SHP77 treated with DMSO at 0.1 percent for 48 hours (cell line): ENCODE measurements at regions not wholly inside any gene's neighbourhood (a gene's known extent, or its start where the extent isn't known, plus 50 kb on each side); places are given as distances from the start of the nearest gene placed in this dataset.
"Not testable (repeated sequence)": the region's sequence is repeated elsewhere in the genome, so short reads cannot be mapped to it uniquely, and the experiment has no call there.

Experiments used
- DNase-seq: peaks from one replicate; lab custom pipeline; 2025; lab: John Stamatoyannopoulos, UW

DNA sequence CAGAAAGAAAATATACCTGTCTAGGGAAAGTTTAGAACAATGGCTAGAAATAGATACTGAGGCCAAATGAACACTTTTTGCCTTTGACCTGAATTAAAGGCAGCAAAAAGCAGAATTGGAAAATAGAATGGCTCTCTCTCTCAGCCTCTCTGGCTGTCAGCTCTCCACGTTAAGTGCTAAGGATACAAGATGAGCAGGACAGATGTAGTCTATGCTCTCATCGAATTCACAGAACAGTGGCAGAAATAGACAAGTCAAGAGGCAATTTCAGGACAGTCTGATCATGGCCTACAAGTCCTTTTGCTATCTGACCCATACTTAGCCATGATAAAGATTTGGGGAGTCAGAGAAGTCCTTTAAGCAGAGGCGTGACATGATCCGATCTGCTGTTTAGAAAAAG lies 120.2 kb upstream of the CREB1 start:
- no peak for DNase-seq

DNA sequence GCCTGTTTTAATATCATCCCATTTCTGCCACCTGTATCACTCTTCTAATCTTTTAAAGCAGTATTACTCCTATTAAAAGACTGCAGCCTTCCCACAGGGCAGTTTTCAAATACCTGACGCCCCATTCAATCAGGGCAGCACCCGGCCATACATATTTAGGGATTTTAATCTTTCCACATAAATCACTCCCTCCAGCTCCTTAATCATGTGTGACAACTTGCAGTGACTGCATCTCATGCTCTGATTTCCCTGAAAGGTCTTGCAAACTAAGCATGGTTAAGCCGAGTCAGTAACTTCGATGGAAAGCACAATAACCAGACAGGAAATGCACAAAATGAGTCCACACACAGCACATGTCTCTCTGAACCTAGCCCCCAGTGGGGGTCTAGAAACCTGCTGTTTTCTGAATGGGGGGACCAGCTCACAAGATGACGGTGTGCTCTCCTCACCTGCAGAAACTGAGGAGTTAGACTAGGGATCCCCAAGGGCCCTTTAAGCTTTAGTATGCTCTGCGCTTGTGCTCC lies 116.9 kb upstream of the CREB1 start:
- DNase-seq = no peak

DNA sequence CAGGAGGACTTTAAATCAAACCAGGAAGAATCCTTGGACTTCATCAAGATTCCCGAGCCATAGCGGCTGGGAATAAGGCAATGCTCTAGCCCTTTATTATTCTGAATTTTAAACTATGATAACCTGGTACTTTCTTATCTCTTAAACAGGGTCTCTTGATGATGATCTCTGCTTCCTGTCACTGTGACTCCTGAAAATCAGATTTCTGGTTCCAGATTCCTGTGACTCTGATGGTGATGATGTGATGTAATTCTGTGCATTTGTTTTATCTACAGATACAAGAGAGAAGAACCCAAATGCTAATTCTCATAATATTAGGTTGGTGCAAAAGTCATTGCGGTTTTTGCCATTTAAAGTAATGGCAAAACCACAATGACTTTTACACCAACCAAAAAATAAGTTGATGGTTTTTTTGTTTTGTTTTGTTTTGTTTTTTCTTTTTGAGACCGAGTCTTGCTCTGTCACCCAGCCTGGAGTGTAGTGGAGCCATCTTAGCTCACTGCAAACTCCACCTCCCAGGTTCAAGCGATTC lies 116.3 kb upstream of the CREB1 start:
- DNase-seq = no peak

- no peak for DNase-seq
Observed at GRCh38 chr2:207416111-207416510, 113.7 kb upstream of the CREB1 start.

DNA sequence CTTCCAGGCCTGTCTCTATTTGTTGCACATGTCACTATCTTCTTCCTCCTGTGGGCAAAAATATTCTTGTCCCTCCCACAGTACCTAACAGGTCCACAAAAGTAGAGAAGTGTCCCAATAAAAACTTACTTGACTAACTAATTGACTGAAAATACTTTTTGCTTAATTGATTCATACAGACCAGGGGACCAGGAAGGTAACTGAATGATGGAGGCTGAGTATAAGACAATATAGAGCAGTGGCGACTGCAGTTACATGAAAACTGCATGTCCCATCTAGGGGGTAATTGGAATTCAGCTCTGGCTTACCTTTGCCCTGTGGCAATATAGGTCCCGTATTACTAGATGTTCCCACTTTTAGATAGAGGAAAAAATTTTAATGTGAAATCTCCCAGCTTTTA lies 112.9 kb upstream of the CREB1 start:
- no peak for DNase-seq

GRCh38 chr2:207417301-207417718 lies 112.5 kb upstream of the CREB1 start:
- DNase-seq = no peak

GRCh38 chr2:207418419-207418818 lies 111.3 kb upstream of the CREB1 start:
- DNase-seq = no peak

- DNase-seq = no peak
Observed at GRCh38 chr2:207419331-207419730, 110.4 kb upstream of the CREB1 start.

DNA sequence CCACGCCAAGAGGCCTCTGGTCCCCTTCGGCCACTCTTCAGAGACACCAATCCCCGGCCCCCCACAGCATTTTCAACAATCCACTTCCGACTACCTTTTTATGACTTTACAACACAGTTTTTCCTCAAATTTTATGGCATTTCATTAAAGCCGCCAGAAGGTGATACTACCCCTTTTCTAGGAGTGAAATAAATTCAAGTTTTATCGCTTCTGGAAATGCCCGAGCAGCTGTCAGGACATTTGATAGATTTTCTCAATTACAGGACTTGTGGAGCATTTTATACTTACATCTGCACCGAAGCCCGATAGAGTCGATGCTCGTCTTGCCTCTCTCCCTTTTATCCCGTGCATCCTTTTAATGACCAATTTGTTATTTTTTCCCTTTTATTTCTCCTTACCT lies 108.1 kb upstream of the CREB1 start:
- DNase-seq = no peak

DNA sequence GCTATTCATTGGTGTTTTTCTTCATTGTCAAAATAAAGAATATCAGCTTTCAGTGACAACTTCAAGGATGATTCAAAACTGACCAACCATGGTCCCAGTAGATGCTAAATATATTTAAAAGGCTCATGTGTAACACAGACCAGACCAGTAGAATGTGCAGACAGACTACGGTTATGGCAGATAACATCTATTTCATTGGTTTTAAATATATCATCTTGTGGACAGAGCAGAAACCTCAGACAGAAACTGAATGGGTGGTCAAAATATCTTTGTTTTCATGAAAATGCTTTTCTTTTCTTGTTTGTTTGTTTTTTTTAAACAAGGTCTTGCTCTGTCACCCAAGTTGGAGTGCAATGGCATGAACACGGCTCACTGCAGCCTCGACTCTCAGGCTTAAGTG lies 107.4 kb upstream of the CREB1 start:
- DNase-seq = no peak

- DNase-seq = no peak
Observed at GRCh38 chr2:207423886-207424285, 105.9 kb upstream of the CREB1 start.

- no peak for DNase-seq
Observed at GRCh38 chr2:207427986-207428385, 101.8 kb upstream of the CREB1 start.

- DNase-seq = no peak
Observed at GRCh38 chr2:207428573-207428972, 101.2 kb upstream of the CREB1 start.

DNA sequence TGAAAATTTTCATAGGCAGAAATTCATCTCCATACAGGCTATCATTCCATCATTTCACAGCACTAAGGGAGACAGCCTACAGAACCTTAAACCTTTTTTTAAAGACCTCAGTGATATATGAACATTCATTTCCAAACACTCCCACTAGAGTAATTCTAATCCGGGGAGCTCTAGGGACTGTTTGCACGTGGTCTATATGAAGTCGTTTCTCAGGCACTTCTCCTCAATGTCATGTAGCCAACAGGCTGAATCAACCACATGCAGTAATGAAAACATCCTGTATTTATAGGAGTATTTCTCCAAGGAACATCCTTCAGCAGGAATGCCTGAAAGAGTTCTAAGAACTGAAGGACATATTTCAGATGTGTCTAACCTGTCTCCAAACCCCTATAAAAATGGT lies 97.3 kb upstream of the CREB1 start:
- DNase-seq = no peak

DNA sequence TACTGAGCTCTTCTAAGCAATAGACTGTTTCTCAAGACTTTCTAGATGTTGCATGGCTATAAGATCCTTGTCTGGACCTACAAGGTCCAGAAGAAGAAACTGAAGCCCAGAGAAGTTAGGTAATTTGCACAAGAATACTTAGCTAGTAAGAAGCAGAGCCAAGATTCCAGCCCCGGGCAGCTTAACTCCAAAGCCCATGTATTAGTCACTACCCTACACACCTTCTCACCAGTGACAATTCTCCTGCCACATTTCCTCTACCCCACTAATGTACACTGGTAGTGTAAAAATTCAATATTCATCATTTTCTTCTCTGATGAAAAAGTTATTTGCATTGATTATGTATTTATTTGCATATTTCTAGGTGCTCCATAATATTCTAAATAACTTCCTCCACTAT lies 95.5 kb upstream of the CREB1 start:
- no peak for DNase-seq

DNA sequence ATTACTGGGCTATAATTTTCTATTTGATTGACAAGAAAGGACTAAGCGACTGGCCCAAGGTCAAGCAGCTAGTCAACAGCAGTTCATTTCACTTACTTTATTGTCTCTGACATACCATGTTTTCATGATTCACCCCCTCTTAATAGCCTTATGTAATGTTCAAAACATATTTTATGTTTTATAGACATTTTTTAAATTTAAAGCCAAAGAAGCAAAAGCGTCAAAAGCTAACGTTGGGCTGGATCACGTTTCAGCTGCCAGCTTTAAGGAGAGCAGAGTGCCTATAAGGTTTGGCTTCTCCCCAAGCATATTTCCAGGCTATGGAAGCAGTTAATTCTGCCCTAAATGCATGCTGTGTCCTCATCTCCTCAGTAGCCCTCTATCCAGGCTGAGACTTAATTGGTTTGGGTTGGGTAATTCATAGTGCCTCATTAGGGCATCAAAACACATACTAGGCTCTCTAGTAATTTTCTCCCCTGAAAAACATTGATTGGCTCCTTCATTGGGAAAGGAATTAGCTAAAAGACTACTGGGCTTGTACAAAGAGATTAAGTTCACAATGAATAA lies 94.8 kb upstream of the CREB1 start:
- DNase-seq = no peak

- no peak for DNase-seq
Observed at GRCh38 chr2:207437136-207437523, 92.6 kb upstream of the CREB1 start.

DNA sequence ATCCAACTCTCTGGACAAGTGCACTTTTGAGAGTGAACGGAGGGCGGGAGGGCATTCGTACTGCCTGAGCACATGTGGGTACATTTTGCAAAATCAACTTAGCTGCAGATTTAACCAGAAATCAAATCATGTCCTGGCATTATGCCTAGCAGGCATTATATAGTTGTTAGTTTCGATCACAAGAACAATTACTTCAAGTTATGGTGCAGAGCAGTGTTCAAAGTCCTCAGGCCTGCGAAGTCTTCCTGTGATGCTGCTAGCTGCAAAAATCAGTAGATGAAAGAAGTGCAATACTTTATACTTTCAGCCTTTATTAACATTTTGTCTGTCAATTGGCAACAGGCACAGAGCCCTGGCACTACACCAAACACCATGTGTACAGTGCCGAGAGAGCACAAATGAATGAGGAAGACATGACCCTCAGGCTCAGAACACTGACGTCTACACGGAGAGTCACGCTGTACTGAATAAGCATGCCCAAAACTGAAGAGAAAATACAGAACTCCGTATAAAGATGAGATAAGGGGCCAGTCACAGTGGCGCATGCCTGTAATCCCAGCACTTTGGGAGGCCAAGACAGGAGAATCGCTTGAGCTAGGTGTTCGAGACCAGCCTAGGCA lies 92.1 kb upstream of the CREB1 start:
- DNase-seq = no peak

- no peak for DNase-seq
Observed at GRCh38 chr2:207438414-207439126, 91.2 kb upstream of the CREB1 start.

DNA sequence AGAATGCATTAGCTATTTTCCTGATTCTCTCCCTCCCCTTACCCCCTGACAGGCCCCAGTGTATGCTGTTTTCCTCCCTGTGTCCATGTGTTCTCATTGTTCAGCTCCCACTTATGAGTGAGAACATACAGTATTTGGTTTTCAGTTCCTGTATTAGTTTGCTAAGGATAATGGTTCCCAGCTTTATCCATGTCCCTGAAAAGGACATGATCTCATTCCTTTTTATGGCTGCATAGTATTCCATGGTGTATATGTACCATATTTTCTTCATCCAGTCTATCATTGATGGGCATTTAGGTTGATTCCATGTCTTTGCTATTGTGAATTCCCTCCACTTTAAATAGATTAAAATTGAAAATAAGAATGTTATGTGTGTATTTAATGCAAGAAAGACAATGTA lies 89.9 kb upstream of the CREB1 start:
- DNase-seq = not testable (repeated sequence)

- no peak for DNase-seq
Observed at GRCh38 chr2:207444756-207445155, 85.0 kb upstream of the CREB1 start.

GRCh38 chr2:207446653-207447052 lies 83.1 kb upstream of the CREB1 start:
- no peak for DNase-seq

DNA sequence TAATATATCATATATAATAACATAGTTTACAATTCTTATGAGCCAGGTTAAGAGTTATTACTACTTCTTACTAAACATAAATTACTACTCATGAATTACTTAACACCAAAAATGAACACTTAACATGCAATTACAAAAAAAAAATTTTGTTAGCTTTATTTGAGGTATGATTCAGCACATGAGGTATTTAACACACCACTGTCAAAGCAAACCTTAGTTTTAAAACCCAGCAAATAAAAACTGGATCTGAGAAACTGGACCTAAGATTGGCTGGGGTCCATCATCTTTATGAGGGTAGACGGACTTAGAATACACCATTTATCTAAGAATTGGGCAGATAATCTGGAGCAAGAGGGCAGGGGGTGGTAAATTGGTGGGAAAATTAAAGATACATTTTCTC lies 81.8 kb upstream of the CREB1 start:
- no peak for DNase-seq
